ENCODE measurements at regions not wholly inside any gene's neighbourhood (a gene's known extent, or its start where the extent isn't known, plus 50 kb on each side); places are given as distances from the start of the nearest gene placed in this dataset.

DNA sequence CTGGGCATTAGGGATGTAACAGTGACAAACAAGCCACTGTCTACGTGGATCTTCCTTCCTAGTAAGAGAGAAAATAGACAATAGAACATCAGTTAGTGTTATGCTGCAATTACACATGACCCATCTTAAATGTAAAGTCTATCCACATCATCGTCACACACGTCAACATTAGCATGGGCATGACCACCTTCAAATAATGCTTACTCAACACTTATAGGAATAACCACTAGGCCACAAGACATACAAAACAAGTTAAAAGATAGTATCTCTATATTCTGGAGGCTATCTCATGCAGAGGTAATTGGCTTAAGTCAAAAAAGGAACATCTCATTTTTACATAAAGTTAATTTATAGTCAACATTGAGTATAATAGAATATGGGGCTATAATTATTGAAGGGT, 156.5 kb downstream of the MOXD1 start:
- no peak for FAIRE-seq

DNA sequence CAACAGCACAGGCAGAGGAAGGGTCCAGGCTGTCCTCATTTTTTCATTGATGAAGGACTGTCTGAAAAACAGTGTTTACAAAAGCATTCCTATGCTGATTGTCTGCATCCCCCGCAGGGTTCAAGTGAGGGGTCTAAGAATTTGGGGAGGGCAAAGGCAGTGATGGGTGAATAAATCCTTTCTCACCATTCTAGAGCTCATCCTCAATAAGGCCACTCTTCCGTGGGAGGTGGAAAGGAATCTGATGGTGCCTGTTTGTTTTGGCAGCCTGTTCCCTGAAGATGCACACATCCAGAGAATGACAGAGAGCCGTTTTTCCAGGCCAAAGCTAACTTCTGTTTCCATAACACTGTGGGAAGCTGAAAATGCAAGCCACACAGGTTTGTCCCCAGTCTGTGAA, 164.5 kb downstream of the MOXD1 start:
- FAIRE-seq = no peak

DNA sequence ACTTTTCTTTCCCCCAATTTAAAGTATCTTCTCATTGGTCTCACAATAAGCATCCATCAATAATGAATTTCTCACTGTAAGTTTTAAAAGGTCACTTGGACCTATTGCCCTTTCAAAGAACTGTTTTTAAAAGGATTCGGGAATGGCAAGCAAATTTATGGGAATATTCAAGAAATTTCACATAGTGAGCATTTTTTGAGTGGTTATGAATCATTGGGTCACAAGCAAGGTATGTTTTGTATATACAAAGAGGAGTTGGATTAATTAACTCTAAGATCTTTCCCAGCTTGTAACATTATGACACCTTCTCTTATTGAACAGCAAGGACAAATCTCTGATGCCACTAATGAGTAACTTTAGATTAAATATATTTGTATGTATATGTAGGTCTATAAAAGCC, 165.0 kb downstream of the MOXD1 start:
- FAIRE-seq = no peak

DNA sequence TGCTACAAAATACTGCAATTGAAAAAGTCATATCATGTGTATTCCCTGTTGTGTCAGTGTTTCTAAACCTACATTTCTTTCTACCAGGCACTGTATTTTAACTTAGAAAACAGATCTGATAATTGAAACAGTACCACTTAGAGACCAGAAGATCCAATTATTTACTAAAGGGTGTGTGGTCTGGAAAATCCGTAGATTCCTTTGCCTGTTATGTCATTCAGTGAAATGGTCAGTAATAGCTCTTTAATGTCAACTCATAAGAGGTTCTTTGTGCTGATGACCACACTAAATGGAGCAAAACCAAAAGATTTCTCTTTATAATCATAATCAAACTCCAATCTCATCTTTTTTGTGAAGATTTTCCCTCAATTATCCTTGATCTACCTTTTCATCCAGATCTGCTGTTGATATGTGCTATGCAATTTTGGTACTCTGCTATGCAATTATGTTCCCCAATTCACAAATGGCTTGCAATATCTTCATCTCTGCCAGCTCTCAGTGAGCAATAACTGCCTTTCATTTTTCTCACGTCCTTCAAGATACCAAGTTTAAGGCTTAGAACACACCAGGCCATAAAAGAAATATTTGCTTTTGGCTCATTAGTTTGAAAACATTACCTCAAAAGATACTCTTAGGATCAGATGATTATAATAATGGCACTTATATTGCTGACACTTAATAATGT, 165.5 kb downstream of the MOXD1 start:
- FAIRE-seq = no peak

DNA sequence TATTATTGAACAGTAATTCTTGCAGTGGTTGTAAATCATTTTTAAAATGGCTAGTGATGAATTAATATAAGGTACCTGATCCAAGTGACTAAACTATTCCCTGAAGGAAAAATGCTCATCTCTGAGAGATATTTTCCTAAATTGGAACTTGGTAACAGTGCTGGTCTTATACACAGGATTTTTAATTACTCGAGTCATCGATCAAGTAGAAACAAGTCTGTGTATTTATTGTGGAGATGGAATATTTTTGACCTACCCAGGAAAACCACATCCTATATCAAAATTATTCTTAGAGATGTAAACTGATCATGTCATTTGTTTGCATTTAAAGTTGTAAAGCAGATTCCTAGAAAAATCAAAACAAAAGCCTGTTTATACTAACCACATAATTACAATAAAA, 166.9 kb downstream of the MOXD1 start:
- FAIRE-seq = no peak

DNA sequence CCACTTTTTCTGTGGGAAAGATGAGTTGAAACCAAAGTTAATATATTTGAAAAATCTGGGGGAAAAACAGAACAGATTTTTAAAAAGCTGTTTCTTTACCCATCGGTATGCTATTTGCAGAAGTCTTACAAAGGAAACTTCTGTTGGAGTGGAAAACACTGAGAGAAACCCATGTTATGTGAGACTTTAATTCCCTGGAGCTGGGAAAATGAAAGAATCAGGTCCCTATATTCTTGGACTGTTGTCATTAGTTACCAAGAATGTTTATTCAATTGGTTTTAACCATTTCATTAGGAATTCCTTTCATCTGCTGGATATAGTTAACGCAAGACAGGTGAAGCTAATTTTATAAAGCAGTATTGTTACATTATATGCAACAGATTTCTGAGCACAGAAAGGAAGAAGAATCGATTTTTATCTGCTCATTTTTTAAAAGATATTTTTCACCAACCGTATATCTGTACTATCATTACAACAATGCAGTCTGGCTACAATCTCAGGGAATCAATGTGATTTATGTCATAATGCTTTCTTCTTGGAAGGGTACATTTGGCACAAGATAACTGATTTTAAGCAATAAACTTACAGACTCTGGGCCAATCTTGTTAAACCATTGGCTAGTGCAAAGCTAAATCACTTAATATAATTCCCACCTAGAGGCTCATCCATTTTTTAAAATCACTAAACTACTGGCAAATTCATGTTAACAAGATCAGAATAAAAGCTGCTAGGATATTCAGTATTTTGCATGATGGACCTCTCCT, 170.0 kb downstream of the MOXD1 start:
- no peak for FAIRE-seq

DNA sequence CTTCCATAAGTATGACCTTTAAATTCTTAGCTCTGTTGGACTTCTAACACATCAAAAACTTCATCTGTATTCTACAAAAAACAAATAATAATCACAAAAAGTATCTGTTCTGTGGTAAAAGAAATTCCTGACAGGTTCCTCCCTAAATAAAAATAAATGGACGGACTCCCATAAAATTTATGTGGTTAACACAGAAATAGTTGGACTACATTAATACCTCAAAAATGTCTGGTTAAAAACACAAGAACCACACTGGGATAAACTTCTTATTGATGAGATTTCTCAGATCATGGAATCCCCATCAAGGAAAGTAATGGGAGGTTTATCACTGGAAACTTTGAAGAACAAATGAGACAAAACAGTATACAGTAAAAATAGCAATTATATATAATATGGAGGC, 172.4 kb downstream of the MOXD1 start:
- FAIRE-seq = no peak

DNA sequence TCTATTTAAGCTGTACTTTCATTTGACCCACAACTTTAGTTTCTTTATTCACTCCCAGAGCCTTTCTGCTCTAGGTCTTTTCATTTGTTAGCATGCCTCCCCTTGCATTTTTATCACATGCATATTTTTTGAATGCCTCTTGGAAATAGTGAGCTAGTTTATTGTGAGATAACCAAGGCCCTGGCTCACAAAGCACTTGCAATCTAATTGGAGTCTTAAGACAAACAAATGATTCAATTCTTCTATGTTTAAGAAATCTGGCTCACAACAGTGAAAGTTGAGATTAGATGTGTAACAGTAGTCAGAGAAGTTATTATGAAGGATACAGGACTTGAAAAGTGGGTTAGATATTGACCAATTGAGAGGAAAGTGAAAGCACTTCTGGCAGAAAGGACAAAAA, 173.4 kb downstream of the MOXD1 start:
- FAIRE-seq = no peak

DNA sequence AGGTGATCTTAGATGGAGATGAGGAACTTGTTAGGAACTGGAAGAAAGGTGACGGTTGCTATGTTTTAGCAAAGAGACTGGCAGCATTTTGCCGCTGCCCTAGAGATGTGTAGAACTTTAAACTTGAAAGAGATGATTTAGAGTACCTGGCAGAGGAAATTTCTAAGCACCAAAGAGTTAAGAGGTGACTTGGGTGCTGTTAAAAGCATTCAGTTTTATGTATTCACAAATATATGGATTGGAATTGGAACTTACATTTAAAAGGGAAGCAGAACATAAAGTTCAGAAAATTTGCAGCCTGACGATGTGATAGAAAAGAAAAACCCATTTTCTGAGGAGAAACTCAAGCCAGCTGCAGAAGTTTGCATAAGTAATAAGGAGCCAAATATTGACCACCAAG, 176.3 kb downstream of the MOXD1 start:
- FAIRE-seq = no peak

DNA sequence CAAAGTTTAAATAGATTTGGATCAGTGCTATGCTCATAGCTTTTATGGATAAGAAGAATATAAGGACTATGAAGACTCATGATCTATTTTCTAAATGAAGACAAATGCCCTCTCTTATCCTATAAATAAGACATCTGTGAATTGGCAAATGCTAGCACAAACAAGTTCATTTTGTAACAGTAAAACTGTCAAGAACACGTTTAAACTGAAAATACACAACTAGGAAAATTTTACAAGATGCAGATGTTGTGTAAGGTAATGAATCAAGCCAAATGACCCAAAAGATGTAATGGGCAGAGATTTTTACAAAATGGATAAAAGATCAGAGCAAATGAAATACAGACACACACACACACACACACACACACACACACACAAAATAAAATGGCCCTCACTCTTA, 180.5 kb downstream of the MOXD1 start:
- FAIRE-seq = no peak

DNA sequence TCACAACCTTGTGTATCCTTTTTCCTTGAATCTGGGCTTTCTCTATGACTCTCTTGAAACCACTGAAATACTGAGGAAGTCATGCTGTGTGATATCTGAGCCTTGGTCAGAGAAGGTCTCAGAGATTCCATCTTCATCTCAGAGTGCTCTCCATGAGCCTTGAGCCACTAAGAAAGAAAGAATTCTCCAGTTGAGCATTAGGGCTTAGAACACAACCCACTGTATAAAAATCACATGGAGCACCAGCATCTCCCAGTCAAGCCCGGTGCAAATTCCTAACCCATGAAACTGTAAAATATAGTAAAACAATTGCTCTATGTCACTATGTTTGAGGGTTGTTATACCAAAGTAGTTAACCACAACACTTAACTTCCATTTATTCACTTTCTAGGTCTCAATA, 181.4 kb downstream of the MOXD1 start:
- FAIRE-seq = no peak

DNA sequence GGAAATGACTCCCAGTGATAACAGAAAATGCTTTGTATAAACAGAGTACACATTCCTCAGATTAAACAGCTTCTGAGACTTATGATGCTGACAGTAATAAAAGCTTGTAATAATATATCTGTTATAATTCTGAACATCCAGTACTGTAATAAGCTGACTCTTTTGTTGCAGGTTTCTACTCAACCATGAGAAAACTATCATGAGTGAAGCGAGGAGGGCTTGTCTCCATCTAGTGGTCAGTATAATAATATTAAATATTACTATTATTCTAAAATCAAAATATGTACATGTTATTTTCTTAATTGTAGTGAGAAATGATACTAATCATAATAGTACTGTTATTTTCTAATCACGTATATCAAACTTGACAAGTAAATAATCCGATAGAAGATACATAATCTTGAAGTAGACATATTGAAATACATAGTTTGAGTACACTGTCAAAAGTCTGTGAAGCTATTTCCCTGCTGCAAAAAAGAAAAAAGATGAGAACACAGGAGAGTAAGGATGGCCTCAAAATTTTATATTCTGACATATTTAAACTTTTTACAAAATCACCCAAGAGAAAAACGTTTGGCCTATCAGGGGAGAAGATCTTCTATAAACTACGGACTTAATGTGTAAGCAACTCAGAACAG, 183.1 kb downstream of the MOXD1 start:
- FAIRE-seq = peak; percentile 68

DNA sequence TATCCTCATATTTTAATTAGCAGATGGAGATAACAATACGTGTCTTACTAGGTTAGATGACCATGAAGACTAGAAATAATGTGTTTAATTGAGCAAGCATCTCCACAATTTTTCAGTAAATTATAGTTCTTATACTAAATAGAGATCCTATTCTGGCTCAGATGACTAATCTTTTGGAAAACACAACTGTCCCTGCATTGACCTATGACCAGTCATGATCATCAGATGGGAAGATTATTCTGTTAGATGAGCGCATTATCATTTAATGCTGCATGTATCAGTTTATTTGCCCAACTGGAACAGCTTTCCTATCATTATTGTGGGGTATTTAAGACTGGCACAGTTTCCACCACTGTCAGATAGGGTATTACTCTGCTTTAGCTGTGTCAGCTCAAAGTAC, 185.5 kb downstream of the MOXD1 start:
- FAIRE-seq = no peak

DNA sequence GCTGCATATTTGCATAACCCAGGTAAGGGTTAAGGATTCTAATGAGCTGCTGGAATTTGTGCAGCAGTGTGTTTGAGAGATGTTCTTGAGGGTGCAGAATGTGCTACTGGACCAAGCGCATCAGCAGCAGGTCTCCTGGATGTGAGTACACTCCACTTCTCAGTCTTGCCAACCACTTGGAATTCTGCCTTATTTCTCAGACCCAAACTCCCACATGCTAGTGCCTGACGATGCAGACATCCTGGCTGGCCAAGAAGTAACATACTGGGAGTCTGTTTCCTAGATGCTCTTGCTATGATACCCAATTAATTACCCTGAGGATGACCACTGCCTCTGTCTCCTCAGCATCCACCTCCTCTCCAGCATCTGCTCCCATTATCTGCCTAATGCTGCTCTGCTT, 186.6 kb downstream of the MOXD1 start:
- FAIRE-seq = no peak

DNA sequence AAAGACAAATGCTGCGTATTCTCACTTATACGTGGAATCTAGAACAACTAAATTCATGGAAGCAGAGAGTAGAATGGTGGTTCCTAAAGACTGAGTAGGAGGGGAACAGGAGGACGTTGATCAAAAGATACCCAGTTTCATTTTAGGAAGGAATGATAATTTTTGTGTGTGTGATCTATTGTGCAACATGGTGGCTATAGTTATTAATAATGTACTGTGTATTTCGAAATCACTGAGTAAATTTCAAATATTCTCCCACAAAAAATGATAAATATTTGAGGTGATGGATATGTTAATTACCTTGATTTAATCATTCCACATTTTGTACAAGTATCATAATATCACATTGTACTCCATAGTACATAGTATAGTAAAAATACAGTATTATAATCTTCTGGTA, 187.5 kb downstream of the MOXD1 start:
- no peak for FAIRE-seq

DNA sequence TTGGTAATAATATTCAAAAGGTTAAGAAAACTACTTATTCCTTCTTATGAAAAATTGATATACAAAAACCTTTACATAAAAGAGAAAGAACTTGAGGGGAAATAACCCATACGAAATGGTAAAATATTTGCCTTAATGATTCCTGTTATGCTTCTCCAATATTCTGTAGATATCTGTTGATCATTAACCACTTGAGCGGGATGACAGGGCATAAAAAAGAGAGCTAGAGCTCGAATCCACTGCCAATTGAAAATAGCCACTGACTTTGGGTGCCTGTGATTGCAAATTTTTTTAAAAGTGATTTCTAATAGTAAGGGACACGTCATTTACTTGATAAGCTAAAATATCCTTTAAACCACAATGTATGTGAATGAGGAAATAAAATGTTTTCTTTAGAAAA, 188.1 kb downstream of the MOXD1 start:
- no peak for FAIRE-seq

DNA sequence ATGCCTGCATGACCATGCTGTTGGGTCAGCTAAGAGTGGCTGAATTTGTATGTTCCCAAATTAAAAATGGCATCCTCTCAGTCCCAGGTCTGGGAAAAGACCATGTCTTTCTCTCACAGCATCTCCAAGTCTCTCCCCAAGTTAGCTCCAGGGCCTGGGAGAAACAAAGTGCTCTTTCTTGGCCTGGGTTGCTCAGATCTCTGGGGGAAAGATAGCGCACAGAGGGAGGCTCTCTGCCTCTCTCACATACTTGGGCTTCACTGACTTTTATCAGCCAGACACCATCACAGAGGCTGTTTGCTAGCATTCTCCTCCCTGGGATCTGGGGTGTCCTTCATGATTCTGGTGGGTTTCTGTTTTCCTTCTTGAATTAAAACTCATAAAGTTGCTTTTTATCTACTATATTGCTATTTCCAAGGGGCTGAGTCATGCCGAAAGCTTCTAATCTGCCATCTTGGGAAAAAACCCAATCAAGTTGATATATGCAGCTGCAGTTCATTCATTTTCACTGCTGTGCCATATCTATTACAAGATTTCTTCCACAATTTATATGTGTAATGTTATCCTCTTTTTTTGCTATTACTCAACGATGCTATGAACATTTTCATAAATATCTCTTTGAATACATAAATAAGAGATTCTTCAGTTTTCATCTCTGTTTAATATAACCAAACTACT, 190.2 kb downstream of the MOXD1 start:
- no peak for FAIRE-seq

DNA sequence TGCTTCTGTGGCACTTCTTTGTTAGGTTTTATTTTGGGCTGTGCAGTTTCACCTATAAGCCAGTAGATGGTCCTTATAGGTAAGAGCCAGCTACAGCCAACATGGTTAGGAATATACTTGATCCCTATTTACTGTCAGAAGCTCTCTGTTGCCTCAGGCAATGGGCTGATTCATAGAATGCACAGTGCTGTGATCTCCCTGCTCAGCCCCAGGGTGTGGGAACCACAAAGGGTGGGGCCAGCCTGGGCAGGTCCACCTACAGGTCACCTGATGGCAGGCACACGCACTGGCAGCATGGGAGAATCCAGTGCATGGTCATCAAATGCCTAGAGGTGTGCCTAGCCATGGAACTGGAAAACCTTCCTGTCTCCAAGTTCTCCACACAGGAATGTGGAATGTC, 191.9 kb downstream of the MOXD1 start:
- no peak for FAIRE-seq

DNA sequence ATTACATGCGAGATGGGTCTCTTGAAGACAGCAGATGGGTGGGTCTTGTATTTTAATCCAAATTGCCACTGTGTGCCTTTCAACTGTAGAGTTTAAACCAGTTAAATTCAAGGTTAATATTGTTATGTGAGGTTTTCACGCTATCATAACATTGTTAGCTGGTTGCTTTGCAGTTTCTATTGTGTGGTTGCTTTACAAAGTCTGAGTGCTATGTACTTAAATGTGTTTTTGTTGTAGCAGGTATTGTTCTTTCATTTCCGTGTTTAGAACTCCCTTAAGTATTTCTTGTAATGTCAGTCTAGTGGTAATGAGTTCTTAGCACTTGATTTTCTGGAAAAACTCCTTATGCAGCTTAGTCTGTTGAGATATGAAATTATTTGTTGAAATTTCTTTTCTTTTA, 193.3 kb downstream of the MOXD1 start:
- FAIRE-seq = no peak

DNA sequence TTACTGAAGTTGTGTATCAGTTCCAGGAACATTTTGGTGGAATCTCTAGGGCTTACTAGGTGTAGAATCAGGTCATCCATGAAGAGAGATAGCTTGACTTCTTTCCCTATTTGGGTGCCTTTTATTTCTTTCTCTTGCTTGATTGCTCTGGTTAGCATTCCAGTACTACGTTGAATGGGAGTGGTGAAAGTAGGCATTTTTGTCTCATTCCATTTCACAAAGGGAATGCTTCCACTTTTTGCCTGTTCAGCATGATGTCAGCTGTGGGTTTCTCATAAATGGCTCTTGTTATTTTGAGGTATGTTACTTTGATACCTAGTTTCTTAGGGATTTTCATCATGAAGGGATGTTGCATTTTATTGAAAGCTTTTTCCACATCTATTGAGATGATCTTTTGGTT, 195.3 kb downstream of the MOXD1 start:
- no peak for FAIRE-seq

DNA sequence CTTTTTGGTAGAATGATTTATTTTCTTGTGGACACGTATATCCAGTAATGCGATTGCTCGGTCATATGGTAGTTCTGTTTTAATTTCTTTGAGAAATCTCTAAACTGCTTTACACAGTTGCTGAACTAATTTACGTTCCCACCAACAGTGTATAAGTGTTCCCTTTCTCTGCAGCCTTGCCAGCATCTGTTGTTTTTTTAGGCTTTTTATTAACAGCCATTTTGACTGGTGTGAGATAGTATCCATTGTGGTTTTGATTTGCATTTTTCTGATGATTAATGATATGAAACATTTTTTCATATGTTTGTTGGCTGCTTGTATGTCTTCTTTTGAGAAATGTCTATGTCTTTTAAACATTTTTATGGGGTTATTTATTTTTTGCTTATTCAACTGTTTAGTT, 196.7 kb downstream of the MOXD1 start:
- FAIRE-seq = no peak

DNA sequence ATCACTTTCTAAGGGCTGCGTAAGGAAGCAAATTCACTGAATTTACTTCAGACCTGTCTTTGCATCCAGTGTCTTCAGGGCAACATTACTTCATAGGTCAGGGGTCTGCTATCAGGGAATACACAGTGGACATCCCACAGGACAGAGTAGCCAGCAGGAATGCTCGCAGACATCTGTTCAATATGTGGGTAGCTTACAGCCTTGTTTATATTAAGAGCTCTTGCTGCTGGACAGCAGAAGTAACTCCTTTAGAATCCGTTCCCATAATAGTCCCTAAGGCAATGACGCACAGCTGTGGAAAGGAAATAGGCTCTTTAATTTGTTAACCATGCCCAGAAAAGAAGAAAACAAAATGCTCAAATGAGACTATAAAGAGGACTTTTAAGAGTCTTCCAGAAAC, 198.7 kb downstream of the MOXD1 start:
- FAIRE-seq = no peak

DNA sequence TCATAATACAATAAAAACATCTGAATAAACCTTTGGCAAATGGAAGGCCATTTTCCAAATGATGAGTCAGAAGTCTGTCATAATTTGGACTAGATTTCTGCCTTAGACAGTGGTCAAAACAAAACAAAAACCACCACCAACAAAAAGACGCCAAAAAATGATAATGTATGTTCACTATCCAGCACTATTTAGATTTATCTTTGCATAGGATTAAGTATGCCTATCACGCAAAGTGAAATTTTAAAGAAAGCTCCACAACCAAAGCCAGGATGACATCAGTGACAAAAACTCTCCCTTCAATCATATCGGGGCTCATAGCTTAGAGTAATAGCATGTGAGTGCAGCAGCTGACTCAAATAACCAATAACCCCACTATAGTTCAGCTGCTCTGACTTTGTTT, 201.9 kb downstream of the MOXD1 start:
- no peak for FAIRE-seq

DNA sequence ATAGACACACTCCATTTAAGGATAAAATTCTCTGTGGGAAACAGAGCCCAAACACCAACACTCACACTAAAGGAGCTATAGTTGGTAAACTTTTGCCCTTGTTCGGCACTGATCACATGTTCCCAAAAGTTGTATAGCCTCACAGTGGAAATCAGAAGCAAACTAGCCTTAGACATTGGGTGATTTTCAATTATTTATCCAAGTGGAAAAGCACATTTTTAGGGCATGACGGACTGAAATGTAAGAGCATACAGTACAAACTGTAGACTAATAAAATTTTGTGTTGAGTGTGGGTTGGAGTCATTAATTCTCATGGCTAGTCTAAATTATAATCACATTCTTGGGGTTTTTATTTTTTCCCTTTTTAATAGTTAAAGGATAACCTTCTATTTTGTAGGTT, 202.4 kb downstream of the MOXD1 start:
- no peak for FAIRE-seq
